Cardiac septum (tissue), 1 donor: ENCODE measurements at regions not wholly inside any gene's neighbourhood (a gene's known extent, or its start where the extent isn't known, plus 50 kb on each side); places are given as distances from the start of the nearest gene placed in this dataset.
"Not testable (repeated sequence)": the region's sequence is repeated elsewhere in the genome, so short reads cannot be mapped to it uniquely, and the experiment has no call there.

Experiments used
- DNase-seq: peaks from one replicate; pipeline ENCODE4 v3.0.0-alpha.2; 2020; ENCODE audit warnings: low spot score
- intact Hi-C: fragments of 100-400 bp; cut with DNase I; formaldehyde crosslinking; loops from one replicate; pipeline ENCODE4 v1.14.0; 2022
- donor health status: DM: no; HTN: no; CAD: no.

GRCh38 chr16:51302042-51302441, 151.0 kb upstream of the SALL1 start:
- intact Hi-C loops = no loop called here
- no peak for DNase-seq

GRCh38 chr16:51298800-51299199, 147.7 kb upstream of the SALL1 start:
- no peak for DNase-seq
- intact Hi-C loops = no loop called here

- no peak for DNase-seq
- intact Hi-C loops = no loop called here
These were observed 139.6 kb upstream of the SALL1 start for GRCh38 chr16:51290442-51291285.

- DNase-seq = no peak
- intact Hi-C loops = no loop called here
These were observed 138.3 kb upstream of the SALL1 start for GRCh38 chr16:51289336-51289735.

- intact Hi-C loops = no loop called here
- no peak for DNase-seq
These were observed 136.2 kb upstream of the SALL1 start for GRCh38 chr16:51287121-51287755.

GRCh38 chr16:51286272-51286671, 135.2 kb upstream of the SALL1 start:
- intact Hi-C loops = no loop called here
- DNase-seq = no peak

GRCh38 chr16:51276336-51276735, 125.3 kb upstream of the SALL1 start:
- no peak for DNase-seq
- intact Hi-C loops = no loop called here

GRCh38 chr16:51272420-51272819, 121.3 kb upstream of the SALL1 start:
- no peak for DNase-seq
- intact Hi-C loops = no loop called here

GRCh38 chr16:51271156-51271701, 120.2 kb upstream of the SALL1 start:
- intact Hi-C loops = no loop called here
- no peak for DNase-seq

- no peak for DNase-seq
- intact Hi-C loops = no loop called here
These were observed 117.2 kb upstream of the SALL1 start for GRCh38 chr16:51268237-51268636.

GRCh38 chr16:51267681-51268080, 116.6 kb upstream of the SALL1 start:
- DNase-seq = no peak
- intact Hi-C loops = no loop called here

- intact Hi-C loops = no loop called here
These were observed 111.4 kb upstream of the SALL1 start for GRCh38 chr16:51262428-51262827.

GRCh38 chr16:51261919-51262318, 110.8 kb upstream of the SALL1 start:
- intact Hi-C loops = no loop called here
- DNase-seq = no peak

More at GRCh38 chr16:51262428-51262827, 111.4 kb upstream of the SALL1 start:
- DNase-seq = no peak

GRCh38 chr16:51255349-51255972, 104.4 kb upstream of the SALL1 start:
- no peak for DNase-seq
- intact Hi-C loops = no loop called here

- DNase-seq, intact Hi-C loops: not testable (repeated sequence)
These were observed 103.3 kb upstream of the SALL1 start for GRCh38 chr16:51254390-51254789.

GRCh38 chr16:51248217-51248616, 97.1 kb upstream of the SALL1 start:
- no peak for DNase-seq
- intact Hi-C loops = no loop called here

- intact Hi-C loops = no loop called here
- DNase-seq = no peak
These were observed 94.6 kb upstream of the SALL1 start for GRCh38 chr16:51245658-51245995.

- DNase-seq = no peak
- intact Hi-C loops = no loop called here
These were observed 94.0 kb upstream of the SALL1 start for GRCh38 chr16:51244887-51245657.

- no peak for DNase-seq
- intact Hi-C loops = no loop called here
These were observed 92.9 kb upstream of the SALL1 start for GRCh38 chr16:51243936-51244436.
